ENCODE measurements at regions not wholly inside any gene's neighbourhood (a gene's known extent, or its start where the extent isn't known, plus 50 kb on each side); places are given as distances from the start of the nearest gene placed in this dataset.

- no peak for TF ChIP-seq CHD7 (IDR thresholded peaks at IDR 0.05; ENCODE audit: insufficient replicate concordance, low read length)
- no peak for TF ChIP-seq GTF2F1 (IDR thresholded peaks at IDR 0.05; ENCODE audit: borderline replicate concordance, low read depth, low read length)
- TF ChIP-seq TCF12 (IDR thresholded peaks at IDR 0.05; ENCODE audit: low read depth, low read length) = no peak
- no peak for TF ChIP-seq SP2 (IDR thresholded peaks at IDR 0.05; ENCODE audit: low read length)
- TF ChIP-seq CEBPB (IDR thresholded peaks at IDR 0.05; ENCODE audit: low read depth, low read length) = no peak
- TF ChIP-seq POU5F1 (IDR thresholded peaks at IDR 0.05; ENCODE audit: low read depth, low read length) = no peak
- TF ChIP-seq CBX5 (IDR thresholded peaks at IDR 0.05; ENCODE audit: low read depth, low read length) = no peak
- no peak for TF ChIP-seq TEAD4 (IDR thresholded peaks at IDR 0.05; ENCODE audit: low read depth, low read length)
- no peak for TF ChIP-seq TAF1 (IDR thresholded peaks at IDR 0.05; ENCODE audit: low read depth, low read length)
- TF ChIP-seq HDAC2 (IDR thresholded peaks at IDR 0.05; ENCODE audit: borderline replicate concordance in 1 of 2, low read depth in 2 of 2, low read length in 2 of 2) = no peak
Observed at GRCh38 chr15:93200837-93201226, 111.8 kb upstream of the RGMA start (continued).

Measured in H1 (cell line).